K562 (cell line): ENCODE measurements at regions not wholly inside any gene's neighbourhood (a gene's known extent, or its start where the extent isn't known, plus 50 kb on each side); places are given as distances from the start of the nearest gene placed in this dataset.

Source experiments
- ATF2 ChIP-seq: sonication (generic); formaldehyde crosslinking; IDR thresholded peaks from 2 replicates; pipeline ENCODE4 v1.8.1; 2022; ENCODE audit warnings: missing genetic modification reagents
- EP300 ChIP-seq: IDR thresholded peaks from 2 replicates; pipeline ENCODE4 v1.6.1; 2012; ENCODE audit warnings: low read length, improper control_type of control experiment
- HEY1 ChIP-seq: fragments of 250-450 bp; sonication (Bioruptor Pico); IDR thresholded peaks from 2 replicates; pipeline ENCODE4 v1.5.0; 2020; ENCODE audit warnings: mild to moderate bottlenecking, moderate library complexity, borderline replicate concordance
- POLR3A ChIP-seq: IDR thresholded peaks from 2 replicates; pipeline ENCODE4 v1.6.1; 2011; ENCODE audit warnings: borderline replicate concordance, mild to moderate bottlenecking, moderate library complexity; ENCODE audit not compliant: insufficient read length, insufficient read depth; ENCODE audit errors: extremely low read depth
- SRSF1 ChIP-seq: fragments of 200-400 bp; formaldehyde crosslinking; IDR thresholded peaks from 2 replicates; pipeline ENCODE4 v1.6.1; 2017; ENCODE audit warnings: mild to moderate bottlenecking, low read depth, low read length, moderate library complexity
- ZNF398 ChIP-seq: fragments of 250-450 bp; sonication (Bioruptor Pico); IDR thresholded peaks from 2 replicates; pipeline ENCODE4 v1.8.0; 2021; ENCODE audit warnings: moderate library complexity, mild to moderate bottlenecking, inconsistent platforms
- ZNF444 ChIP-seq: fragments of 250-450 bp; sonication (Bioruptor Pico); IDR thresholded peaks from 2 replicates; pipeline ENCODE4 v1.4.0; 2020; ENCODE audit warnings: mild to moderate bottlenecking, moderate library complexity
- TF ChIP-seq, protein P1 (sequence below), 2 experiments: fragments of 200-800 bp in 1 of 2; sonication (Bioruptor generic) in 1 of 2; sonication (generic) in 1 of 2; formaldehyde crosslinking in 1 of 2; IDR thresholded peaks in 1 of 2; conservative IDR thresholded peaks in 1 of 2; 2 replicates each; pipeline versions ENCODE4 v1.5.0 to v1.6.1; 2016 to 2020; ENCODE audit warnings: missing compliant biosample characterization in 1 of 2, missing genetic modification characterization in 1 of 2, missing genetic modification reagents in 1 of 2
- TF ChIP-seq, protein P2 (sequence below): fragments of 200-600 bp; sonication (generic); IDR thresholded peaks from one replicate; pipeline ENCODE4 v1.6.1; 2012; ENCODE audit warnings: mild to moderate bottlenecking, low read depth, low read length, inconsistent platforms

- TF ChIP-seq, protein P1, sequence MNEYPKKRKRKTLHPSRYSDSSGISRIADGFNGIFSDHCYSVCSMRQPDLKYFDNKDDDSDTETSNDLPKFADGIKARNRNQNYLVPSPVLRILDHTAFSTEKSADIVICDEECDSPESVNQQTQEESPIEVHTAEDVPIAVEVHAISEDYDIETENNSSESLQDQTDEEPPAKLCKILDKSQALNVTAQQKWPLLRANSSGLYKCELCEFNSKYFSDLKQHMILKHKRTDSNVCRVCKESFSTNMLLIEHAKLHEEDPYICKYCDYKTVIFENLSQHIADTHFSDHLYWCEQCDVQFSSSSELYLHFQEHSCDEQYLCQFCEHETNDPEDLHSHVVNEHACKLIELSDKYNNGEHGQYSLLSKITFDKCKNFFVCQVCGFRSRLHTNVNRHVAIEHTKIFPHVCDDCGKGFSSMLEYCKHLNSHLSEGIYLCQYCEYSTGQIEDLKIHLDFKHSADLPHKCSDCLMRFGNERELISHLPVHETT (CRISPR knock-in tag; conservative IDR thresholded peaks at IDR 0.05 in 1 of 2, IDR thresholded peaks at IDR 0.05 in 1 of 2) = peak in 1 of 2 experiments; percentile 97; a peak in 2 of 4 replicates
- TF ChIP-seq HEY1 (peak; percentile 67; the same call in 1 of the 2 replicates), ATF2 (CRISPR knock-in tag) (no peak), ZNF444 (CRISPR knock-in tag) (peak; percentile 97), ZNF398 (peak; percentile 80), POLR3A (no peak), EP300 (no peak), SRSF1 (no peak)
- TF ChIP-seq, protein P2, sequence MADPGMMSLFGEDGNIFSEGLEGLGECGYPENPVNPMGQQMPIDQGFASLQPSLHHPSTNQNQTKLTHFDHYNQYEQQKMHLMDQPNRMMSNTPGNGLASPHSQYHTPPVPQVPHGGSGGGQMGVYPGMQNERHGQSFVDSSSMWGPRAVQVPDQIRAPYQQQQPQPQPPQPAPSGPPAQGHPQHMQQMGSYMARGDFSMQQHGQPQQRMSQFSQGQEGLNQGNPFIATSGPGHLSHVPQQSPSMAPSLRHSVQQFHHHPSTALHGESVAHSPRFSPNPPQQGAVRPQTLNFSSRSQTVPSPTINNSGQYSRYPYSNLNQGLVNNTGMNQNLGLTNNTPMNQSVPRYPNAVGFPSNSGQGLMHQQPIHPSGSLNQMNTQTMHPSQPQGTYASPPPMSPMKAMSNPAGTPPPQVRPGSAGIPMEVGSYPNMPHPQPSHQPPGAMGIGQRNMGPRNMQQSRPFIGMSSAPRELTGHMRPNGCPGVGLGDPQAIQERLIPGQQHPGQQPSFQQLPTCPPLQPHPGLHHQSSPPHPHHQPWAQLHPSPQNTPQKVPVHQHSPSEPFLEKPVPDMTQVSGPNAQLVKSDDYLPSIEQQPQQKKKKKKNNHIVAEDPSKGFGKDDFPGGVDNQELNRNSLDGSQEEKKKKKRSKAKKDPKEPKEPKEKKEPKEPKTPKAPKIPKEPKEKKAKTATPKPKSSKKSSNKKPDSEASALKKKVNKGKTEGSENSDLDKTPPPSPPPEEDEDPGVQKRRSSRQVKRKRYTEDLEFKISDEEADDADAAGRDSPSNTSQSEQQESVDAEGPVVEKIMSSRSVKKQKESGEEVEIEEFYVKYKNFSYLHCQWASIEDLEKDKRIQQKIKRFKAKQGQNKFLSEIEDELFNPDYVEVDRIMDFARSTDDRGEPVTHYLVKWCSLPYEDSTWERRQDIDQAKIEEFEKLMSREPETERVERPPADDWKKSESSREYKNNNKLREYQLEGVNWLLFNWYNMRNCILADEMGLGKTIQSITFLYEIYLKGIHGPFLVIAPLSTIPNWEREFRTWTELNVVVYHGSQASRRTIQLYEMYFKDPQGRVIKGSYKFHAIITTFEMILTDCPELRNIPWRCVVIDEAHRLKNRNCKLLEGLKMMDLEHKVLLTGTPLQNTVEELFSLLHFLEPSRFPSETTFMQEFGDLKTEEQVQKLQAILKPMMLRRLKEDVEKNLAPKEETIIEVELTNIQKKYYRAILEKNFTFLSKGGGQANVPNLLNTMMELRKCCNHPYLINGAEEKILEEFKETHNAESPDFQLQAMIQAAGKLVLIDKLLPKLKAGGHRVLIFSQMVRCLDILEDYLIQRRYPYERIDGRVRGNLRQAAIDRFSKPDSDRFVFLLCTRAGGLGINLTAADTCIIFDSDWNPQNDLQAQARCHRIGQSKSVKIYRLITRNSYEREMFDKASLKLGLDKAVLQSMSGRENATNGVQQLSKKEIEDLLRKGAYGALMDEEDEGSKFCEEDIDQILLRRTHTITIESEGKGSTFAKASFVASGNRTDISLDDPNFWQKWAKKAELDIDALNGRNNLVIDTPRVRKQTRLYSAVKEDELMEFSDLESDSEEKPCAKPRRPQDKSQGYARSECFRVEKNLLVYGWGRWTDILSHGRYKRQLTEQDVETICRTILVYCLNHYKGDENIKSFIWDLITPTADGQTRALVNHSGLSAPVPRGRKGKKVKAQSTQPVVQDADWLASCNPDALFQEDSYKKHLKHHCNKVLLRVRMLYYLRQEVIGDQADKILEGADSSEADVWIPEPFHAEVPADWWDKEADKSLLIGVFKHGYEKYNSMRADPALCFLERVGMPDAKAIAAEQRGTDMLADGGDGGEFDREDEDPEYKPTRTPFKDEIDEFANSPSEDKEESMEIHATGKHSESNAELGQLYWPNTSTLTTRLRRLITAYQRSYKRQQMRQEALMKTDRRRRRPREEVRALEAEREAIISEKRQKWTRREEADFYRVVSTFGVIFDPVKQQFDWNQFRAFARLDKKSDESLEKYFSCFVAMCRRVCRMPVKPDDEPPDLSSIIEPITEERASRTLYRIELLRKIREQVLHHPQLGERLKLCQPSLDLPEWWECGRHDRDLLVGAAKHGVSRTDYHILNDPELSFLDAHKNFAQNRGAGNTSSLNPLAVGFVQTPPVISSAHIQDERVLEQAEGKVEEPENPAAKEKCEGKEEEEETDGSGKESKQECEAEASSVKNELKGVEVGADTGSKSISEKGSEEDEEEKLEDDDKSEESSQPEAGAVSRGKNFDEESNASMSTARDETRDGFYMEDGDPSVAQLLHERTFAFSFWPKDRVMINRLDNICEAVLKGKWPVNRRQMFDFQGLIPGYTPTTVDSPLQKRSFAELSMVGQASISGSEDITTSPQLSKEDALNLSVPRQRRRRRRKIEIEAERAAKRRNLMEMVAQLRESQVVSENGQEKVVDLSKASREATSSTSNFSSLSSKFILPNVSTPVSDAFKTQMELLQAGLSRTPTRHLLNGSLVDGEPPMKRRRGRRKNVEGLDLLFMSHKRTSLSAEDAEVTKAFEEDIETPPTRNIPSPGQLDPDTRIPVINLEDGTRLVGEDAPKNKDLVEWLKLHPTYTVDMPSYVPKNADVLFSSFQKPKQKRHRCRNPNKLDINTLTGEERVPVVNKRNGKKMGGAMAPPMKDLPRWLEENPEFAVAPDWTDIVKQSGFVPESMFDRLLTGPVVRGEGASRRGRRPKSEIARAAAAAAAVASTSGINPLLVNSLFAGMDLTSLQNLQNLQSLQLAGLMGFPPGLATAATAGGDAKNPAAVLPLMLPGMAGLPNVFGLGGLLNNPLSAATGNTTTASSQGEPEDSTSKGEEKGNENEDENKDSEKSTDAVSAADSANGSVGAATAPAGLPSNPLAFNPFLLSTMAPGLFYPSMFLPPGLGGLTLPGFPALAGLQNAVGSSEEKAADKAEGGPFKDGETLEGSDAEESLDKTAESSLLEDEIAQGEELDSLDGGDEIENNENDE = no peak
Observed at GRCh38 chr15:56783857-56784661, 50.8 kb upstream of the ZNF280D start (continued).
